GM23248 (cell line): ENCODE measurements at regions not wholly inside any gene's neighbourhood (a gene's known extent, or its start where the extent isn't known, plus 50 kb on each side); places are given as distances from the start of the nearest gene placed in this dataset.
"Not testable (repeated sequence)": the region's sequence is repeated elsewhere in the genome, so short reads cannot be mapped to it uniquely, and the experiment has no call there.

Experiments used
- DNase-seq: peaks from one replicate; pipeline ENCODE4 v3.0.0-alpha.2; 2015
- H2AFZ ChIP-seq: fragments of 200-600 bp; sonication (generic); 2 replicates; pipeline ENCODE4 v1.6.1; 2016; ENCODE audit warnings: antibody characterized with exemption
- H3F3A ChIP-seq: fragments of 200-600 bp; sonication (generic); 2 replicates; pipeline ENCODE4 v1.6.1; 2016; ENCODE audit warnings: mild to moderate bottlenecking, antibody characterized with exemption, mixed run types; ENCODE audit not compliant: insufficient read depth
- H3K27ac ChIP-seq: fragments of 200-600 bp; sonication (generic); 2 replicates; pipeline ENCODE4 v1.5.1; 2016; ENCODE audit warnings: mild to moderate bottlenecking
- H3K27me3 ChIP-seq: fragments of 200-600 bp; sonication (generic); replicated peaks from 2 replicates; pipeline ENCODE4 v1.6.1; 2016; ENCODE audit warnings: mild to moderate bottlenecking; ENCODE audit not compliant: insufficient read depth
- H3K36me3 ChIP-seq: fragments of 200-600 bp; sonication (generic); 2 replicates; pipeline ENCODE4 v1.6.1; 2016; ENCODE audit warnings: low read depth, mild to moderate bottlenecking
- H3K4me1 ChIP-seq: fragments of 200-600 bp; sonication (generic); 2 replicates; pipeline ENCODE4 v1.6.1; 2016; ENCODE audit warnings: mild to moderate bottlenecking; ENCODE audit not compliant: insufficient read depth
- H3K4me2 ChIP-seq: fragments of 200-600 bp; sonication (generic); one replicate; pipeline ENCODE4 v1.6.1; 2016; ENCODE audit warnings: mild to moderate bottlenecking; ENCODE audit not compliant: unreplicated experiment
- H3K4me3 ChIP-seq: fragments of 200-600 bp; sonication (generic); 2 replicates; pipeline ENCODE4 v1.5.1; 2016; ENCODE audit warnings: mild to moderate bottlenecking
- H3K79me2 ChIP-seq: fragments of 200-600 bp; sonication (generic); 2 replicates; pipeline ENCODE4 v1.6.1; 2016; ENCODE audit warnings: mild to moderate bottlenecking; ENCODE audit not compliant: insufficient read depth
- H3K9ac ChIP-seq: fragments of 200-600 bp; sonication (generic); 2 replicates; pipeline ENCODE4 v1.6.1; 2016; ENCODE audit warnings: mild to moderate bottlenecking
- H3K9me2 ChIP-seq: fragments of 200-600 bp; sonication (generic); 2 replicates; pipeline ENCODE4 v1.6.1; 2016; ENCODE audit warnings: mixed run types, mild to moderate bottlenecking, moderate library complexity; ENCODE audit not compliant: insufficient read depth
- H3K9me3 ChIP-seq: fragments of 200-600 bp; sonication (generic); one replicate; pipeline ENCODE4 v1.6.1; 2017; ENCODE audit warnings: low read depth
- H4K20me1 ChIP-seq: fragments of 200-600 bp; sonication (generic); 2 replicates; pipeline ENCODE4 v1.6.0; 2016; ENCODE audit not compliant: insufficient read depth
- EZH2 ChIP-seq: fragments of 200-600 bp; sonication (generic); IDR thresholded peaks from 2 replicates; pipeline ENCODE4 v1.6.1; 2018; ENCODE audit warnings: antibody characterized with exemption, mild to moderate bottlenecking; ENCODE audit not compliant: insufficient read depth, poor library complexity, severe bottlenecking
- EZH2phosphoT487 ChIP-seq: fragments of 200-600 bp; sonication (generic); IDR thresholded peaks from 2 replicates; pipeline ENCODE4 v1.6.1; 2018; ENCODE audit warnings: antibody characterized with exemption, moderate library complexity, mild to moderate bottlenecking, low read depth; ENCODE audit not compliant: insufficient read depth
- WGBS, 2 experiments: methylation state at CpG; one replicate each; pipeline ENCODE4 v1.1.6; 2015 to 2017; ENCODE audit warnings: low lambda C conversion rate in 2 of 2, low coverage in 1 of 2; ENCODE audit errors: missing lambda C conversion rate in 2 of 2; 5-methylcytosine and 5-hydroxymethylcytosine counted together
- in situ Hi-C: fragments of 300-500 bp; cut with MboI; formaldehyde crosslinking; loops from 2 replicates; pipeline ENCODE4 v1.15.0; 2020

DNA sequence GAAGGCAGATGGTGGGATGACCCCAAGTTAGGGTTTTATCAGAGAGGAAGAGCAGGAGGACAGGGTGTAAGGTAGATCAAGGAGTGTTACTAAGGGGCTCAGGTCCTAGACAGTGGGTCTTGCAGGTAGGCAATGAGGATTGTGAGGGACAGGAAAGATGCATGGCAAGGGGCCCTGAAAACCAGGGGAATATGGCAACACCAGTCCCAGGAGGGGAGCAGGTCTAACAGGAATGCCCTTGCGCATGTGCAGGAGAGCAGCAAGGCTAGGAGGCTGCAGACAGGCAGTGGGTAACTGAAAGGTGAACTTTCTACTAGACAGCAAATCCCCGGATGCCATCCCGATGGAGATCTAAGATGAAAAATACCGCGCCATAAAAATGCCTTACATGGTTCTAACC, 211.3 kb downstream of the ALG10 start:
- H3K4me1 ChIP-seq = no peaks in the 10 kb centered on the region
- H3K79me2 ChIP-seq = no peaks in the 10 kb centered on the region
- 59 to 67% methylated on average over 5 of the region's 5 CpGs for WGBS, 2 experiments
- H3K36me3 ChIP-seq = no peaks in the 10 kb centered on the region
- H3K9me2 ChIP-seq = no peaks in the 10 kb centered on the region
- in situ Hi-C loops = no loop called here
- no peak overlapping the region for H3K4me3 ChIP-seq
- H2AFZ ChIP-seq = no peak overlapping the region
- H3K9ac ChIP-seq = no peak overlapping the region
- no peak overlapping the region for H3K27ac ChIP-seq
- H3K27me3 ChIP-seq = no peaks in the 10 kb centered on the region
- no peak for DNase-seq
- no peaks in the 10 kb centered on the region for H3K9me3 ChIP-seq
- no peaks in the 10 kb centered on the region for H3F3A ChIP-seq
- no peak overlapping the region for H3K4me2 ChIP-seq
- H4K20me1 ChIP-seq = no peaks in the 10 kb centered on the region
- TF ChIP-seq EZH2phosphoT487 (no peak), EZH2 (no peak)

DNA sequence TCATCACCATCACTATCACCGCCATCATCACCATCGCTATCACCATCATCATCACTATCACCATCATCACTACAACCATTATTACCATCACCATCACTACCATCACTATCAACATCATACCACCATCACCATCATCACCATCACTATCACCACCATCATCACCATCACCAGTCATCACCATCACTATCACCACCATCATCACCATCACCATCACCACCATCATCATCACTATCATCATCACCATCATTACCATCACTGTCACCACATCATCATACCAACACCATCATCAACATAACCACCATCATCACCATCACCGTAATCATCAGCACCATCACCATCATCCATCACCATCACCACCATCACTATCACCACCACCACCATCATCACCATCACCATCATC, 213.8 kb downstream of the ALG10 start:
- no peaks in the 10 kb centered on the region for H3K79me2 ChIP-seq
- H3K9ac ChIP-seq = no peak overlapping the region
- H3K9me2 ChIP-seq = no peaks in the 10 kb centered on the region
- H3K4me3 ChIP-seq = no peak overlapping the region
- in situ Hi-C loops = no loop called here
- WGBS, 2 experiments = 57 to 61% methylated on average over 3 of the region's 3 CpGs
- no peak for TF ChIP-seq EZH2phosphoT487
- no peak for TF ChIP-seq EZH2
- no peak for DNase-seq
- no peaks in the 10 kb centered on the region for H3F3A ChIP-seq
- H3K27me3 ChIP-seq = no peaks in the 10 kb centered on the region
- no peak overlapping the region for H3K27ac ChIP-seq
- H3K9me3 ChIP-seq = no peaks in the 10 kb centered on the region
- H4K20me1 ChIP-seq = no peaks in the 10 kb centered on the region
- H3K4me1 ChIP-seq = no peaks in the 10 kb centered on the region
- H2AFZ ChIP-seq = no peak overlapping the region
- no peaks in the 10 kb centered on the region for H3K36me3 ChIP-seq
- H3K4me2 ChIP-seq = no peak overlapping the region

DNA sequence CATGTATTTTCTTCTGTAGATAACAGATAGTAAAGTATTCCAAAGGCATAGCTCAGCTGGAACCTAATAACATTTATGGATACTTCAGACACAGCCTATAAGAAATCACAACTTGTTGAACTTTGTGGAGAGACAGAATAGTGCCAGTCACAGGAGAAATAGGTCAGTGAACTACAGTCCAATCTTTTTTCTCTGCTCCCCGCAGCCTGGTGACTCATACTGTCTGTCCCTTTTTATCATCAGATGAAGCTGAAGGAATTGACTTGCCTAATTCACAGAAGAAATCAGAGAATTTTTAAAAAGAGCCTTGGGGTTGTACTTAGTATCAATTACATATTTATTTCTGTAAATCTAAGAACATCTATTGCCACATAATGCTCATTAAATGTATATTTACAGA, 222.3 kb downstream of the ALG10 start:
- H3F3A ChIP-seq = no peaks in the 10 kb centered on the region
- no peaks in the 10 kb centered on the region for H3K9me3 ChIP-seq
- H3K27me3 ChIP-seq = no peaks in the 10 kb centered on the region
- no peak for DNase-seq
- H3K4me2 ChIP-seq = no peak overlapping the region
- H3K36me3 ChIP-seq = no peaks in the 10 kb centered on the region
- H3K4me1 ChIP-seq = no peaks in the 10 kb centered on the region
- no peak overlapping the region for H3K4me3 ChIP-seq
- H4K20me1 ChIP-seq = no peaks in the 10 kb centered on the region
- H3K9me2 ChIP-seq = no peaks in the 10 kb centered on the region
- H2AFZ ChIP-seq = no peak overlapping the region
- no peak overlapping the region for H3K27ac ChIP-seq
- TF ChIP-seq EZH2 = no peak
- TF ChIP-seq EZH2phosphoT487 = no peak
- in situ Hi-C loops = no loop called here
- H3K9ac ChIP-seq = no peak overlapping the region
- WGBS, 2 experiments = 40 to 52% methylated on average over 1 of the region's 1 CpG
- no peaks in the 10 kb centered on the region for H3K79me2 ChIP-seq

GRCh38 chr12:34249271-34249670, 227.0 kb downstream of the ALG10 start:
- H3K9me3 ChIP-seq = no peaks in the 10 kb centered on the region
- no peak for TF ChIP-seq EZH2
- no peak for TF ChIP-seq EZH2phosphoT487
- H3K9ac ChIP-seq = no peak overlapping the region
- H3K4me1 ChIP-seq = no peaks in the 10 kb centered on the region
- H2AFZ ChIP-seq = no peak overlapping the region
- H3K27me3 ChIP-seq = no peaks in the 10 kb centered on the region
- no peaks in the 10 kb centered on the region for H3K9me2 ChIP-seq
- no peaks in the 10 kb centered on the region for H4K20me1 ChIP-seq
- no peaks in the 10 kb centered on the region for H3K36me3 ChIP-seq
- no peaks in the 10 kb centered on the region for H3K79me2 ChIP-seq
- 59 to 61% methylated on average over 9 of the region's 9 CpGs for WGBS, 2 experiments
- no peak overlapping the region for H3K4me2 ChIP-seq
- H3K4me3 ChIP-seq = no peak overlapping the region
- H3K27ac ChIP-seq = no peak overlapping the region
- no peaks in the 10 kb centered on the region for H3F3A ChIP-seq
- no peak for DNase-seq
- in situ Hi-C loops = no loop called here

DNA sequence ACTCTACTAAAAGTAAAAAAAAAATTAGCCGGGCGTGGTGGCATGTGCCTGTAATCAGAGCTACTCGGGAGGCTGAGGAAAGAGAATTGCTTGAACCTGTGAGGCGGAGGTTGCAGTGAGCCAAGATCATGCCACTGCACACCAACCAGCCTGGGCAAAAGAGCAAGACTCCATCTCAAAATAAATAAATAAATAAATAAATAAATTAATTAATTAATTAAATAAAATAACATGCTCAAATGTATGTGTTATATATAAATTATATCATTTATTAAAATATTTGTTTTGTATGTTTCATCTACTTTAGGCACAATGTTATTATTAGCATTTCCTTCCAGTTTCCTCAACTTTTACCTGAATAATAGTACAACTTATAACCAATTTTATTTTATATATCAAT, 229.6 kb downstream of the ALG10 start:
- DNase-seq, H3K9ac ChIP-seq, H3K79me2 ChIP-seq, in situ Hi-C loops, H3K4me2 ChIP-seq, H3K4me1 ChIP-seq, H4K20me1 ChIP-seq, H3F3A ChIP-seq, H3K4me3 ChIP-seq, H3K27ac ChIP-seq, H3K27me3 ChIP-seq, H3K9me3 ChIP-seq, H3K9me2 ChIP-seq, H3K36me3 ChIP-seq, H2AFZ ChIP-seq: not testable (repeated sequence)
- 53% methylated on average over 4 of the region's 4 CpGs for WGBS, 2 experiments
